ENCODE measurements at regions not wholly inside any gene's neighbourhood (a gene's known extent, or its start where the extent isn't known, plus 50 kb on each side); places are given as distances from the start of the nearest gene placed in this dataset.
"Not testable (repeated sequence)": the region's sequence is repeated elsewhere in the genome, so short reads cannot be mapped to it uniquely, and the experiment has no call there.

DNA sequence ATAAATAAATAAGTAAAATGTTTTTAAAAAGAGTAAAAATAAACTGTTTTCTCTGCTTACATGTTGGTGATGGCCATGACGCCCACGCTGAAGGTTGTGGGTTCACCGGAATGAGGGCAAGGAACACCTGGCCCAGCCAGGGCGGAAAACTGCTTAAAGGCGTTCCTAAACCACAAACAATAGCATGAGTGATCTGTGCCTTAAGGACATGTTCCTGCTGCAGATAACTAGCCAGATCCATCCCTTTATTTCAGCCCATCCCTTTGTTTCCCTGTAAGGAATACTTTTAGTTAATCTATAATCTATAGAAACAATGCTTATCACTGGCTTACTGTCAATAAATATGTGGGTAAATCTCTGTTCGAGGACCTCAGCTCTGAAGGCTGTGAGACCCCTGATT, 63.3 kb upstream of the CEP78 start:
- DNase-seq (ENCODE audit: extremely low spot score); CTCF ChIA-PET; POLR2A ChIA-PET: not testable (repeated sequence)

DNA sequence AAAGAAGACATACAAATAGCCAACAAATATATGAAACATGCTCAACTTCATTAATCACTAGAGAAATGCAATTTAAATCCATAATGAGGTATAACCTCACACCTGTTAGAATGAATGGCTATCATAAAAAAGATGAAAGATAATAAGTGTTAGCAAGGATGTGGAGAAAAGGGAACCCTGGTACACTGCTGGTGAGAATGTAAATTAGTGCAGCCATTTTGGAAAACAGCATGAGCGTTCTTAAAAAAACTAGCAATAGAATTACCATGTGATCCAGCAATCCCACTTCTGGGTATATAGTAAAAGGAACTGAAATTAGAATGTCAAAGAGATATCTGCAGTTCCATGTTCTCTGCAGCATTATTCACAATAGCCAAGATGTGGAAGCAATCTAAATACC, 64.2 kb upstream of the CEP78 start:
- ChIA-PET POLR2A (no interaction called here), CTCF (no interaction called here)
- no peak for DNase-seq (ENCODE audit: extremely low spot score)
- no peak for TF ChIP-seq ARNT (IDR thresholded peaks at IDR 0.05)

DNA sequence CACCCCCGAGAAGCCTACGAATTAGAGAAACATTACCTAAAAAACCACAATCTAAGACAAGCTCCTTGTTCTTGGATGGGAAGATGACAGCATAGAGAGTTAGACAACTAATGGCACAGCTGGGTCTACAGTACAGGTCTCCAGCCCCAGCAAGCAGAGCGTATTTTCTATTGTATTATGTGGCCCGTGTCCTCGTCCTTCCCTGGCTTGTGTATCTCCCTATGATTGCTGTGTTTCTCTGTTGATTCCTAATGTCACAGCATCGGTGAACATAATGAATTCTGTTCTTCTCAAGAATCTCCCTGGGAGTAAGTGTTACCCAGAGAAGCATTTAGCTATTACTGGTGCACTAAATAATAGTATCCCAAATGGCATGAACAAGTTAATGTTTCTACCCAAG, 66.8 kb upstream of the CEP78 start:
- no peak for DNase-seq (ENCODE audit: extremely low spot score)
- TF ChIP-seq ELF4 (IDR thresholded peaks at IDR 0.05), result no peak
- TF ChIP-seq HDGF (IDR thresholded peaks at IDR 0.05; ENCODE audit: borderline replicate concordance), result no peak
- TF ChIP-seq FOXA1 (IDR thresholded peaks at IDR 0.05), result no peak
- TF ChIP-seq NFRKB (IDR thresholded peaks at IDR 0.05), result no peak
- TF ChIP-seq CTBP1 (IDR thresholded peaks at IDR 0.05; ENCODE audit: borderline replicate concordance), result no peak
- TF ChIP-seq FOXK2 (IDR thresholded peaks at IDR 0.05), result no peak
- no peak for TF ChIP-seq ARNT (IDR thresholded peaks at IDR 0.05)
- no peak for TF ChIP-seq L3MBTL2 (conservative IDR thresholded peaks at IDR 0.05)
- TF ChIP-seq BHLHE40 (IDR thresholded peaks at IDR 0.05; ENCODE audit: borderline replicate concordance), result no peak
- TF ChIP-seq SP1 (IDR thresholded peaks at IDR 0.05), result no peak
- no peak for TF ChIP-seq ZNF384 (IDR thresholded peaks at IDR 0.05)
- TF ChIP-seq LEF1 (IDR thresholded peaks at IDR 0.05; ENCODE audit: borderline replicate concordance), result no peak
- TF ChIP-seq SUZ12 (IDR thresholded peaks at IDR 0.05), result no peak
- TF ChIP-seq, protein P1, sequence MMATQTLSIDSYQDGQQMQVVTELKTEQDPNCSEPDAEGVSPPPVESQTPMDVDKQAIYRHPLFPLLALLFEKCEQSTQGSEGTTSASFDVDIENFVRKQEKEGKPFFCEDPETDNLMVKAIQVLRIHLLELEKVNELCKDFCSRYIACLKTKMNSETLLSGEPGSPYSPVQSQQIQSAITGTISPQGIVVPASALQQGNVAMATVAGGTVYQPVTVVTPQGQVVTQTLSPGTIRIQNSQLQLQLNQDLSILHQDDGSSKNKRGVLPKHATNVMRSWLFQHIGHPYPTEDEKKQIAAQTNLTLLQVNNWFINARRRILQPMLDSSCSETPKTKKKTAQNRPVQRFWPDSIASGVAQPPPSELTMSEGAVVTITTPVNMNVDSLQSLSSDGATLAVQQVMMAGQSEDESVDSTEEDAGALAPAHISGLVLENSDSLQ (IDR thresholded peaks at IDR 0.05), result no peak
- no peak for TF ChIP-seq TARDBP (IDR thresholded peaks at IDR 0.05)
- ChIA-PET CTCF (no interaction called here), POLR2A (no interaction called here)

DNA sequence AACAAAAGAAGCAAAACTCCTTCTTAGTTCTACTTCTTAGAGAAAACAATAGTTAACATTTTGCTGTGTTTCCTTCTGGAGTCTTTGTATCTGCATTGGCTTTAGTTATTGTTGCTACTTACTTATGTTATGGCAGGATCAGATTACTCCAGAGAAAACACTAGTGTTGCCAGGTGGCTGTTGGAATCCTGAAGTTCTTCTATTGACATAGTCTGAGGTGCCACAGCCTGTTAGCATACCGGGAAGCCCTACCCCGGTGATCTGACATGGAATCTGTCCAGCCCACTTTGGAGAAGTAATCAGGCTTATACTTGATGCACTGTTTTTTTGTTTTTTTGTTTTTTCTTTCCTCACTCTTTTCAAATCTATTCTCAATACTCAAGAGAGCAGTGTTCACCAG, 68.5 kb upstream of the CEP78 start:
- ChIA-PET CTCF (no interaction called here), POLR2A (no interaction called here)
- no peak for TF ChIP-seq ELF4 (IDR thresholded peaks at IDR 0.05)
- no peak for TF ChIP-seq NFRKB (IDR thresholded peaks at IDR 0.05)
- no peak for TF ChIP-seq ZNF384 (IDR thresholded peaks at IDR 0.05)
- no peak for TF ChIP-seq SUZ12 (IDR thresholded peaks at IDR 0.05)
- TF ChIP-seq BHLHE40 (IDR thresholded peaks at IDR 0.05; ENCODE audit: borderline replicate concordance), result no peak
- no peak for TF ChIP-seq TARDBP (IDR thresholded peaks at IDR 0.05)
- TF ChIP-seq ARNT (IDR thresholded peaks at IDR 0.05), result no peak
- no peak for TF ChIP-seq FOXM1 (IDR thresholded peaks at IDR 0.05; ENCODE audit: borderline replicate concordance)
- TF ChIP-seq FOXA1 (IDR thresholded peaks at IDR 0.05), result no peak
- no peak for TF ChIP-seq SP1 (IDR thresholded peaks at IDR 0.05)
- TF ChIP-seq, protein P1 (IDR thresholded peaks at IDR 0.05), result no peak
- DNase-seq (ENCODE audit: extremely low spot score), result no peak

DNA sequence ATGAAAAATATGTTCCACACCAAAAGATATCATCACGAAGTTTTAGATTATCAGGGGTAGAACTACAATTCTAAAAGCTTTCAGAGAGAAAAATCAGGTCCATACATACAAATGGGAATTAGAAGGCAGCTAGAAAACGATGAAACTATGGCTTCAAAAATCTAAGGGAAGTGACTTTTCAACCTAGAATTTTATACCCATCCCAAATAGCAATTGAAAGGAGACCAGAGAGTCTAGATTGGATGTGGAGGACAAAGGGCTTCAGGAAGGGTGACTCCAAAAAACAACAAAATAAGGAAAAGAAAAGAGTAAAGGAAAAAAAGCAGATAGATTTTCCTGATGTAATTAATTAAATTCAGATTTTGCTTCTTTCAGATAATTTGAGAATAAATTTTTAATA, 72.0 kb upstream of the CEP78 start:
- no peak for DNase-seq (ENCODE audit: extremely low spot score)
- TF ChIP-seq NFRKB (IDR thresholded peaks at IDR 0.05) (no peak), FOXA1 (IDR thresholded peaks at IDR 0.05) (no peak), ZNF384 (IDR thresholded peaks at IDR 0.05) (no peak), BHLHE40 (IDR thresholded peaks at IDR 0.05; ENCODE audit: borderline replicate concordance) (no peak), FOXM1 (IDR thresholded peaks at IDR 0.05; ENCODE audit: borderline replicate concordance) (no peak), CTBP1 (IDR thresholded peaks at IDR 0.05; ENCODE audit: borderline replicate concordance) (no peak), SUZ12 (IDR thresholded peaks at IDR 0.05) (no peak), ELF4 (IDR thresholded peaks at IDR 0.05) (no peak), ARNT (IDR thresholded peaks at IDR 0.05) (no peak), LEF1 (IDR thresholded peaks at IDR 0.05; ENCODE audit: borderline replicate concordance) (no peak), FOXK2 (IDR thresholded peaks at IDR 0.05) (no peak)
- TF ChIP-seq, protein P1 (IDR thresholded peaks at IDR 0.05), result no peak
- POLR2A ChIA-PET, result no interaction called here

DNA sequence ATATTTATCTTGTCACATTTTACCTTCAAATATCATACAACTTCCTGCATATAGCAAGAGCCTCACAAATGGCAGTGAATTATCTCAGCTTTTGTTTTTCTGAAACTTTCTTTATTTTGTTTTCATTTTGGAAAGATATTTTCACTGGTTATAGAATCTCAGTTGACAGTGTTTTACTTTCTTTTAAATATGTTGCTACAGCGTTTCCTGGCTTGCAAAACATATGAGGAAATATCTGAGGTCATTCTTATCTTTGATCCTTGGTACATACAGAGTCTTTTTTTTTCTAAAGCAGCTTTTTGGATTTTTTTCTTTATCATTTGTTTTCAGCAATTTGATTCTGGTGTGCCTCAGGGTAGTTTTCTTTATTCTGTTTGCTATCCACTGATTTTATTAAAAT, 77.6 kb upstream of the CEP78 start:
- CTCF ChIA-PET, result no interaction called here
- no peak for DNase-seq (ENCODE audit: extremely low spot score)
- POLR2A ChIA-PET, result no interaction called here
- TF ChIP-seq ARNT (IDR thresholded peaks at IDR 0.05) (no peak), ZNF384 (IDR thresholded peaks at IDR 0.05) (no peak), CTBP1 (IDR thresholded peaks at IDR 0.05; ENCODE audit: borderline replicate concordance) (no peak), ELF4 (IDR thresholded peaks at IDR 0.05) (no peak), L3MBTL2 (conservative IDR thresholded peaks at IDR 0.05) (no peak), HDGF (IDR thresholded peaks at IDR 0.05; ENCODE audit: borderline replicate concordance) (no peak), FOXM1 (IDR thresholded peaks at IDR 0.05; ENCODE audit: borderline replicate concordance) (no peak), LEF1 (IDR thresholded peaks at IDR 0.05; ENCODE audit: borderline replicate concordance) (no peak), BHLHE40 (IDR thresholded peaks at IDR 0.05; ENCODE audit: borderline replicate concordance) (no peak), SUZ12 (IDR thresholded peaks at IDR 0.05) (no peak), FOXK2 (IDR thresholded peaks at IDR 0.05) (no peak), TARDBP (IDR thresholded peaks at IDR 0.05) (no peak), FOXA1 (IDR thresholded peaks at IDR 0.05) (no peak), NFRKB (IDR thresholded peaks at IDR 0.05) (no peak), SP1 (IDR thresholded peaks at IDR 0.05) (no peak)
- TF ChIP-seq, protein P1 (IDR thresholded peaks at IDR 0.05), result no peak

More for the DNA sequence above, 72.0 kb upstream of the CEP78 start:
- CTCF ChIA-PET, result no interaction called here

Data from HEK293T (cell line).